Colonic mucosa (tissue), 4 donors: ENCODE measurements at regions not wholly inside any gene's neighbourhood (a gene's known extent, or its start where the extent isn't known, plus 50 kb on each side); places are given as distances from the start of the nearest gene placed in this dataset.
A peak's percentile ranks its signal among the peaks of the same experiment; 100 is the strongest.

Source experiments
- DNase-seq: peaks from one replicate; pipeline ENCODE4 v3.0.0-alpha.2; 2020
- H3K27ac ChIP-seq: fragments of 200-600 bp; one replicate; pipeline ENCODE4 v1.8.0; 2021
- H3K27me3 ChIP-seq: fragments of 200-600 bp; one replicate; pipeline ENCODE4 v1.8.0; 2021
- H3K36me3 ChIP-seq: fragments of 200-600 bp; one replicate; pipeline ENCODE4 v1.8.0; 2021
- H3K4me1 ChIP-seq: fragments of 200-600 bp; one replicate; pipeline ENCODE4 v1.8.0; 2021; ENCODE audit warnings: mild to moderate bottlenecking
- H3K4me3 ChIP-seq: fragments of 200-600 bp; one replicate; pipeline ENCODE4 v1.8.0; 2021
- H3K9ac ChIP-seq, 2 donors: one replicate each; pipeline ENCODE4 v1.7.0; 2013; ENCODE audit warnings: control low read depth in 2 of 2, low read depth in 2 of 2, low read length in 2 of 2
- H3K9me3 ChIP-seq: fragments of 200-600 bp; one replicate; pipeline ENCODE4 v1.8.0; 2021
- CTCF ChIP-seq: fragments of 200-600 bp; IDR thresholded peaks from one replicate; pipeline ENCODE4 v1.8.0; 2022; ENCODE audit warnings: antibody characterized with exemption, mild to moderate bottlenecking
- intact Hi-C: fragments of 100-400 bp; cut with DNase I; formaldehyde crosslinking; loops from one replicate; pipeline ENCODE4 v1.14.1; 2022
- donor health status: healthy.
- donor health status: DM: no; HTN: no; CAD: no.
- donor health status: DM: no; HTN: no; CAD: no.

GRCh38 chr22:34129691-34130486 is 209.6 kb upstream of the LARGE1 start:
- H3K4me1 ChIP-seq, result no peaks in the 10 kb centered on the region
- H3K9me3 ChIP-seq, result no peaks in the 10 kb centered on the region
- intact Hi-C loops, result no loop called here
- H3K27ac ChIP-seq, result peak overlapping the region; percentile 44
- no peak overlapping the region for H3K9ac ChIP-seq
- no peak overlapping the region for H3K4me3 ChIP-seq
- H3K27me3 ChIP-seq, result no peaks in the 10 kb centered on the region
- peak; percentile 28 for DNase-seq
- no peaks in the 10 kb centered on the region for H3K36me3 ChIP-seq
- no peak for TF ChIP-seq CTCF

- Histone ChIP-seq H3K4me3 (no peak overlapping the region), H3K27ac (no peak overlapping the region), H3K9ac (no peak overlapping the region), H3K27me3 (no peaks in the 10 kb centered on the region), H3K4me1 (no peaks in the 10 kb centered on the region), H3K36me3 (no peaks in the 10 kb centered on the region), H3K9me3 (no peaks in the 10 kb centered on the region)
- DNase-seq, result no peak
- TF ChIP-seq CTCF, result no peak
- intact Hi-C loops, result no loop called here
These were observed 215.5 kb upstream of the LARGE1 start for GRCh38 chr22:34135749-34136148.

- Histone ChIP-seq H3K4me1 (no peaks in the 10 kb centered on the region), H3K9ac (no peak overlapping the region), H3K27me3 (no peaks in the 10 kb centered on the region), H3K4me3 (no peak overlapping the region), H3K9me3 (no peaks in the 10 kb centered on the region), H3K36me3 (no peaks in the 10 kb centered on the region), H3K27ac (no peak overlapping the region)
- DNase-seq, result no peak
- no peak for TF ChIP-seq CTCF
- intact Hi-C loops, result no loop called here
These were observed 229.7 kb upstream of the LARGE1 start for GRCh38 chr22:34150023-34150422.

GRCh38 chr22:34159491-34159890 is 239.2 kb upstream of the LARGE1 start:
- Histone ChIP-seq H3K4me3 (no peak overlapping the region), H3K9ac (no peak overlapping the region), H3K27ac (no peak overlapping the region), H3K4me1 (no peaks in the 10 kb centered on the region), H3K27me3 (no peaks in the 10 kb centered on the region), H3K9me3 (no peaks in the 10 kb centered on the region), H3K36me3 (no peaks in the 10 kb centered on the region)
- intact Hi-C loops, result no loop called here
- no peak for DNase-seq
- no peak for TF ChIP-seq CTCF

- H3K36me3 ChIP-seq, result no peaks in the 10 kb centered on the region
- H3K27me3 ChIP-seq, result no peaks in the 10 kb centered on the region
- intact Hi-C loops, result no loop called here
- no peak for TF ChIP-seq CTCF
- H3K4me1 ChIP-seq, result no peaks in the 10 kb centered on the region
- no peak overlapping the region for H3K27ac ChIP-seq
- DNase-seq, result no peak
- no peak overlapping the region for H3K4me3 ChIP-seq
- H3K9me3 ChIP-seq, result no peaks in the 10 kb centered on the region
- no peak overlapping the region for H3K9ac ChIP-seq
These were observed 240.0 kb upstream of the LARGE1 start for GRCh38 chr22:34160141-34160783.
